ENCODE measurements at regions not wholly inside any gene's neighbourhood (a gene's known extent, or its start where the extent isn't known, plus 50 kb on each side); places are given as distances from the start of the nearest gene placed in this dataset.

- Histone ChIP-seq H3K4me1 (no peaks in the 10 kb centered on the region), H3K9me3 (no peaks in the 10 kb centered on the region), H3K27me3 (no peaks in the 10 kb centered on the region), H3K27ac (no peak overlapping the region), H3K4me3 (no peak overlapping the region), H3K36me3 (no peaks in the 10 kb centered on the region)
- intact Hi-C loops (cut with DNase I; ENCODE audit: low total_unique reads): no loop called here
- DNase-seq: no peak
- TF ChIP-seq CTCF (IDR thresholded peaks at IDR 0.05): no peak
Observed at GRCh38 chr7:68203251-68203650, 1206.6 kb downstream of the TYW1 start.

- DNase-seq: no peak
Observed at GRCh38 chr7:68205826-68206225, 1209.2 kb downstream of the TYW1 start.

GRCh38 chr7:68206946-68207485 lies 1210.4 kb downstream of the TYW1 start:
- no peak for TF ChIP-seq CTCF (IDR thresholded peaks at IDR 0.05)
- no peaks in the 10 kb centered on the region for H3K27me3 ChIP-seq
- DNase-seq: no peak

More at GRCh38 chr7:68205826-68206225, 1209.2 kb downstream of the TYW1 start:
- Histone ChIP-seq H3K27ac (no peak overlapping the region), H3K4me1 (no peaks in the 10 kb centered on the region), H3K27me3 (no peaks in the 10 kb centered on the region), H3K4me3 (no peak overlapping the region), H3K36me3 (no peaks in the 10 kb centered on the region), H3K9me3 (no peaks in the 10 kb centered on the region)
- no peak for TF ChIP-seq CTCF (IDR thresholded peaks at IDR 0.05)
- intact Hi-C loops (cut with DNase I; ENCODE audit: low total_unique reads): no loop called here

GRCh38 chr7:68207676-68208075 lies 1211.0 kb downstream of the TYW1 start:
- no peak for TF ChIP-seq CTCF (IDR thresholded peaks at IDR 0.05)
- H3K36me3 ChIP-seq: no peaks in the 10 kb centered on the region
- intact Hi-C loops (cut with DNase I; ENCODE audit: low total_unique reads): no loop called here

More at GRCh38 chr7:68206946-68207485, 1210.4 kb downstream of the TYW1 start:
- Histone ChIP-seq H3K4me1 (no peaks in the 10 kb centered on the region), H3K9me3 (no peaks in the 10 kb centered on the region), H3K27ac (no peak overlapping the region), H3K36me3 (no peaks in the 10 kb centered on the region), H3K4me3 (no peak overlapping the region)
- intact Hi-C loops (cut with DNase I; ENCODE audit: low total_unique reads): no loop called here

GRCh38 chr7:68209486-68209885 lies 1212.9 kb downstream of the TYW1 start:
- no peaks in the 10 kb centered on the region for H3K4me1 ChIP-seq
- intact Hi-C loops (cut with DNase I; ENCODE audit: low total_unique reads): no loop called here
- H3K27me3 ChIP-seq: no peaks in the 10 kb centered on the region
- H3K27ac ChIP-seq: no peak overlapping the region
- H3K4me3 ChIP-seq: no peak overlapping the region
- no peaks in the 10 kb centered on the region for H3K36me3 ChIP-seq
- no peak for DNase-seq
- TF ChIP-seq CTCF (IDR thresholded peaks at IDR 0.05): no peak
- no peaks in the 10 kb centered on the region for H3K9me3 ChIP-seq

More at GRCh38 chr7:68207676-68208075, 1211.0 kb downstream of the TYW1 start:
- no peak overlapping the region for H3K4me3 ChIP-seq
- no peaks in the 10 kb centered on the region for H3K4me1 ChIP-seq
- H3K27me3 ChIP-seq: no peaks in the 10 kb centered on the region
- DNase-seq: no peak
- H3K27ac ChIP-seq: no peak overlapping the region
- H3K9me3 ChIP-seq: no peaks in the 10 kb centered on the region

GRCh38 chr7:68213838-68214237 lies 1217.2 kb downstream of the TYW1 start:
- no peak overlapping the region for H3K27ac ChIP-seq
- no peak for DNase-seq
- no peaks in the 10 kb centered on the region for H3K27me3 ChIP-seq
- no peaks in the 10 kb centered on the region for H3K36me3 ChIP-seq
- no peaks in the 10 kb centered on the region for H3K9me3 ChIP-seq
- TF ChIP-seq CTCF (IDR thresholded peaks at IDR 0.05): no peak
- H3K4me1 ChIP-seq: peaks cover 0 to 8% (median 0%) of the 10 kb centered on the region in 4 donors
- no peak overlapping the region for H3K4me3 ChIP-seq
- intact Hi-C loops (cut with DNase I; ENCODE audit: low total_unique reads): no loop called here
